ENCODE measurements at regions not wholly inside any gene's neighbourhood (a gene's known extent, or its start where the extent isn't known, plus 50 kb on each side); places are given as distances from the start of the nearest gene placed in this dataset.

GRCh38 chr13:50512474-50513299, 330.8 kb downstream of the DLEU7 start:
- intact Hi-C loops (cut with micrococcal nuclease): loop anchor here (1.0 to 10.0 kb wide), 2 partner anchors 258 to 430 kb away; no protein-coding TSS in a partner anchor
- peaks cover 0 to 4% of the 10 kb centered on the region in 2 donors for H3K4me1 Mint-ChIP-seq
- ATAC-seq (peak; percentile 86 to 89 (median 86)), DNase-seq (peak; percentile 37 to 65)
- no peaks in the 10 kb centered on the region for H3K27me3 Mint-ChIP-seq (ENCODE audit: low read depth in 2 of 2)
- TF ChIP-seq CTCF (IDR thresholded peaks at IDR 0.05): no peak
- Histone ChIP-seq H3K4me3 (ENCODE audit: low read length) (peak overlapping the region; percentile 33), H3K36me3 (ENCODE audit: control insufficient read depth, insufficient read depth, low read length) (no peaks in the 10 kb centered on the region), H3K27me3 (ENCODE audit: control insufficient read depth, insufficient read depth, low read length) (no peaks in the 10 kb centered on the region), H3K4me1 (ENCODE audit: control insufficient read depth, insufficient read depth, low read length) (peaks cover 15% of the 10 kb centered on the region), H3K27ac (ENCODE audit: low read length) (peak overlapping the region; percentile 85), H3K9me3 (ENCODE audit: control insufficient read depth, insufficient read depth, low read length) (no peaks in the 10 kb centered on the region)
- H3K36me3 Mint-ChIP-seq: no peaks in the 10 kb centered on the region
- no peak overlapping the region for H3K4me3 Mint-ChIP-seq
- no peaks in the 10 kb centered on the region for H3K9me3 Mint-ChIP-seq
- 10% methylated on average over 11 of the region's 12 CpGs for WGBS (ENCODE audit: insufficient coverage)
- no peak overlapping the region for H3K27ac Mint-ChIP-seq

GRCh38 chr13:50513300-50513877, 330.1 kb downstream of the DLEU7 start:
- no peak overlapping the region for H3K4me3 Mint-ChIP-seq

GRCh38 chr13:50514249-50514648, 329.2 kb downstream of the DLEU7 start:
- Histone ChIP-seq H3K4me1 (ENCODE audit: control insufficient read depth, insufficient read depth, low read length) (peaks cover 15% of the 10 kb centered on the region), H3K9me3 (ENCODE audit: control insufficient read depth, insufficient read depth, low read length) (no peaks in the 10 kb centered on the region), H3K36me3 (ENCODE audit: control insufficient read depth, insufficient read depth, low read length) (no peaks in the 10 kb centered on the region), H3K4me3 (ENCODE audit: low read length) (no peak overlapping the region), H3K27ac (ENCODE audit: low read length) (no peak overlapping the region), H3K27me3 (ENCODE audit: control insufficient read depth, insufficient read depth, low read length) (no peaks in the 10 kb centered on the region)
- intact Hi-C loops (cut with micrococcal nuclease): loop anchor here (10.0 kb wide), 1 partner anchor 259 kb away; no protein-coding TSS in a partner anchor
- WGBS (ENCODE audit: insufficient coverage): 100% methylated on average over 2 of the region's 2 CpGs
- H3K9me3 Mint-ChIP-seq: no peaks in the 10 kb centered on the region
- H3K36me3 Mint-ChIP-seq: no peaks in the 10 kb centered on the region
- no peak overlapping the region for H3K27ac Mint-ChIP-seq
- no peaks in the 10 kb centered on the region for H3K27me3 Mint-ChIP-seq (ENCODE audit: low read depth in 2 of 2)
- H3K4me3 Mint-ChIP-seq: no peak overlapping the region
- DNase-seq (no peak), ATAC-seq (no peak)
- TF ChIP-seq CTCF (IDR thresholded peaks at IDR 0.05): no peak
- peaks cover 0 to 14% of the 10 kb centered on the region in 2 donors for H3K4me1 Mint-ChIP-seq

More at GRCh38 chr13:50513300-50513877, 330.1 kb downstream of the DLEU7 start:
- H3K4me1 ChIP-seq (ENCODE audit: control insufficient read depth, insufficient read depth, low read length): peaks cover 15% of the 10 kb centered on the region
- Mint-ChIP-seq H3K4me1 (peaks cover 0 to 11% of the 10 kb centered on the region in 2 donors), H3K9me3 (no peaks in the 10 kb centered on the region), H3K27ac (no peak overlapping the region), H3K36me3 (no peaks in the 10 kb centered on the region), H3K27me3 (ENCODE audit: low read depth in 2 of 2) (no peaks in the 10 kb centered on the region)
- H3K27ac ChIP-seq (ENCODE audit: low read length): peak overlapping the region; percentile 85
- DNase-seq (no peak), ATAC-seq (no peak)
- H3K36me3 ChIP-seq (ENCODE audit: control insufficient read depth, insufficient read depth, low read length): no peaks in the 10 kb centered on the region
- H3K27me3 ChIP-seq (ENCODE audit: control insufficient read depth, insufficient read depth, low read length): no peaks in the 10 kb centered on the region
- intact Hi-C loops (cut with micrococcal nuclease): loop anchor here (10.0 kb wide), 1 partner anchor 259 kb away; no protein-coding TSS in a partner anchor
- no peaks in the 10 kb centered on the region for H3K9me3 ChIP-seq (ENCODE audit: control insufficient read depth, insufficient read depth, low read length)
- 53% methylated on average over 2 of the region's 2 CpGs for WGBS (ENCODE audit: insufficient coverage)
- no peak for TF ChIP-seq CTCF (IDR thresholded peaks at IDR 0.05)
- peak overlapping the region; percentile 33 for H3K4me3 ChIP-seq (ENCODE audit: low read length)
